GM20431 (cell line): ENCODE measurements at regions not wholly inside any gene's neighbourhood (a gene's known extent, or its start where the extent isn't known, plus 50 kb on each side); places are given as distances from the start of the nearest gene placed in this dataset.

ENCODE experiments used
- in situ Hi-C: fragments of 300-500 bp; cut with MseI, MboI; formaldehyde crosslinking; loops from one replicate; pipeline ENCODE4 v1.15.0; 2020; ENCODE audit warnings: low sequenced_read_pairs; ENCODE audit not compliant: unreplicated experiment

DNA sequence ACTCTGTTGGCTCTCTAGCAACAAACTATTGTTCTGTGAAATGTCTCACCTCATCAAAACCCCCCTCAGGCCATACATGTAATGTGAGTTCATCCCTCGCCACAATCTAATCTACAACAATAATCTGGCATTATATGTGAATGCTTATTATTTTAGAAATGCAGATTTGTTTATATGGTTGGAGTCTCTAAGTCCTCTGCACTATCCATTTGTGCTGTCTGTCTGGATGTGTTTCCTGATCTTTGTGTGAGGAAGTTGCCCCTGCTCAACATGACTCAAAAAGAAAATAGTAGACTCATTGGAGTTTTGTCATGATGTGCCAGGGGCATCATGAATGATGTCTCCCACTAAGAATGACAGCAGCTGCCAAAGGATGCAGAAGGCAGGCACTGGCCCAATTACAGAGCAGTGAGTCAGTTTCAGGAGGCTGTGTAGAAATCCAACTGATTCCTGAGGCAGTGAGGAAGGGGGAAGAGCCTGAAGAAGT lies 161.6 kb upstream of the PDZRN3 start:
- in situ Hi-C loops: no loop called here

DNA sequence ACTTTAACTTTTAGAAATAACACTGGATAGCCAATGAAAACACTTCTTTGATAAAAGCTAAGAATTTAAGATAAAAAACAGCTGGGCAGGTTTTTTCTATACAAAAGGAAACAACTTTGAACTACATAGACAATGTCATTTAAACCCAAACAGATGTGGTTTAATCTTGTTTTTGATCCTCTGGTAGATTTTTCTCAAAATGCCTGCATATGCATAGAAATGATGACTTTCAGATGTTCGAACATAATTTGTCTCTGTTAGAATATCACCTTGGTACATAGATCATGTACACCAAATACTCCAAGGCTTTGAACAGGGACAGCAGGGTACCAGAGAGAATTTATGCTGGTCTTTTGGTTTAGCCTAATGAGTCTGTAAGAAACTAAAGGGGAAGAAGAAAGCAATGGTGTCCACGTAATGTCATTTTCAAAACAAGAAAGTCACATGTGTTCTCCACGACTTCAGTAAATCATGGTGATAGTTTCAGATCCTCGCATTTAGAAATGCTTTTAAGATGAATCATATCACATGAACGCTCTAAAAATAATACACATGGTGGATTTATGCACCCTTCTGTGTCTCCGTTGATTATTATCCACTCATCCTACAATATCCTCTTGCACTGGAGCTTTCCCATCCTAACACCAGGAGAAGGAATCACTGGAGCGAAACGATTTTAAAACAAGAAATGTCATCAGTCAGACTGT lies 160.1 kb upstream of the PDZRN3 start:
- in situ Hi-C loops: no loop called here

DNA sequence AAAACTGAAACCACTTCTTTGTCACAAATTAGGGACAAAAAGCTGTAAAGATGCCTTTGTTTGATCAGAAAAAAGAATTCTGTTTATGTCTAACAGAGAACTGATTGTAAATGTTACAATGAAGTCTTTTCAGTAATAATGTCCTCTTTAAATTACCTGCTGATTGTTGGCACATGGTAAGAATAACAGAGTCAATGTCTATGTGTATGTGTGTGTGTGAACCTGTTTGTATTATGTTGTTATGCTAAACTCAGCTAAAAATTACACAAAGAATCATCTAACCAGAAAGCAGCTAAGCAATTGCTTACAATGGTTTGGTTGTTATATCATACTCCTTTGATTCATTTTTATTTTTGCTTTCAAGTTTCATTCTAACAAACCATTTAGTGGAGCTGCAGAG lies 159.1 kb upstream of the PDZRN3 start:
- in situ Hi-C loops: no loop called here

DNA sequence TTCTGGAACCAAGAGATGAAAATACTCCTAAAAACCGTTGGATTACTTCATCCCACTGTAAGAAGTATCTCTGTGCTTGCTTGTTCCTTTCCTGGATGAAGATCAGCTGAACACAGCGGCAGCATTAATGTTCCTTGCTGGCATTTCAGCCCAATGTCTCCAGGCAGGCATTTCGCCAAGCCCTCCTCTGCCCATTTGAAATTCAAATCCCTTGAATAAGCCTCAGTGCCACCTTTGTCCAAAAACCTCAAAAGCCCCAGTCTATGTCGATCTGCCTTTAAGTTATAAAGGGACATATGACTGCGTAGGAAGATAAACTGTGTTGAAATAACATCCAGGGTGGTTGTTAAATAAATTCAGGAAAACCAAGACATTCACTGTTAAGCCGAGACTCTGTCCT lies 156.8 kb upstream of the PDZRN3 start:
- in situ Hi-C loops: no loop called here

DNA sequence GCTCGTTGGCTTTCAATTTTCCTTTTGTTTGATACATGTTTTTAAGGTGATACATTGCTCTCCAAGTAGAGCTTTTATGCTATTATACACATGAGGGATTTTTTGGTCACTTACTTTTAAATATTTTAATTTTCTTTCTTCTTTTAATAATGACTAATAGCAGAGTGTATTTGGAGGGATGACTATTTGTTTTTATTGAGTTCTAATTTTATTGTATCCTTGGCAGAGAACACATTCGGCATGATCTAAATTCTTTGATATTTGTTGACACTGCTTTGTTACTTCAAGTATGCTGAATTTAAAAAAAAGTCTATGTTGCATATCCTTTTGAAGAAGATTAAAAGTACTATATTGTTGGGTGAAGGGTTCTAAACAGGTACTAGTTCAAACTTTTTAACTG lies 149.9 kb upstream of the PDZRN3 start:
- in situ Hi-C loops: no loop called here

DNA sequence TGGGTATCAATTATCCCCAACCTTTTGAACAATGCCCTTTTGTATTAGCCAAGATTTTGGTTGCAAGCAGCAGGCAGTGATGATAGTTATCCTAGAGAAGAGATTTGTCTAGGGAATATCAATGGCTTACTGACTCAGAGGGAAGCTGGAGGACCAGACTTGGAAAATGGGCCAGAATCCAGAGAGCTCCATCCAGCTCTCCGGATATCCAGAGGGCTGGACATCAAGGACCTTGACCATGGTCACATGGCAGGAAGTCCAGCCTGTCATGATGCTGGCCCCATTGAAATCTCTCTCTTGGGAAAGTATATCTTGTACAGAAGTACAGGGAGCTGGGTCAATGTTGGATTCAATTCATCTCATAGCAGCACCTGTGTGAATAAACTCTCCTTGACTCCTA lies 148.5 kb upstream of the PDZRN3 start:
- in situ Hi-C loops: no loop called here

DNA sequence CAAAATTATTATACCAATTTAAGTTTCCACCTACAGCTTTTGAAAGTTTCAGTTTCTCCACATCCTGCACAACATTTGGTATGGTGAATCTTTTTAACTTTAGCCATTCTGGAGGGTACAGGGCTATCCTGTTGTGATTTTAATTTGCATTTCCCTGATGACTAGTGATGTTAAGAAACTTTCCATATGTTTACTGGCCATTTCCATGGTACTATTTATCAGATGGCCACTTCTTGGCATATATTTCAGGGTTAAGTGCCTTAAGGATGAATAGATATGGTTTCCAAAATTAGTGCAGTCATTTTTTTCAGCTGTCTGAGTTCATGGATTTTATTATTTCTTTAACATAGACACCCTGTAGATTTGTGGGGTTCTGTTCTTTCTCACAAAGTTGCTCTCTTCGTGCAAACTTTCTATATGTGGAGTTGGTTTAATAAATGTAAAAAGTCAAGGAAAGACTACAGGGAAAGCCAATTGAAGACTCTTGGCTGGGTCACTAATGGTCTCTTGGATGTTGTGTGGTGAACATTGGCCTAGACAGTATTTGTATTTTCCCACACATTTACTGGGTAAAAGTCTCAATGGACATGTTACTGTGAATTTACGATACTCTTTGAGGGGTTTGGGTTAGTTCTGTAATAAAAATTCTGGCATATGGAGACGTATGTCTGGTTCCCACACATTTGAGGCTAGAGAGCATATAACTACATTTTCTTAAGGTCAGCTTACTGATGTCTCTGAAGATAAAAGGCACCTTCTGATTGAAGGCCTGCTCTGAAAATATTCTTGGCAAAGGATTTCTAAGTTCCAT lies 147.5 kb upstream of the PDZRN3 start:
- in situ Hi-C loops: no loop called here

DNA sequence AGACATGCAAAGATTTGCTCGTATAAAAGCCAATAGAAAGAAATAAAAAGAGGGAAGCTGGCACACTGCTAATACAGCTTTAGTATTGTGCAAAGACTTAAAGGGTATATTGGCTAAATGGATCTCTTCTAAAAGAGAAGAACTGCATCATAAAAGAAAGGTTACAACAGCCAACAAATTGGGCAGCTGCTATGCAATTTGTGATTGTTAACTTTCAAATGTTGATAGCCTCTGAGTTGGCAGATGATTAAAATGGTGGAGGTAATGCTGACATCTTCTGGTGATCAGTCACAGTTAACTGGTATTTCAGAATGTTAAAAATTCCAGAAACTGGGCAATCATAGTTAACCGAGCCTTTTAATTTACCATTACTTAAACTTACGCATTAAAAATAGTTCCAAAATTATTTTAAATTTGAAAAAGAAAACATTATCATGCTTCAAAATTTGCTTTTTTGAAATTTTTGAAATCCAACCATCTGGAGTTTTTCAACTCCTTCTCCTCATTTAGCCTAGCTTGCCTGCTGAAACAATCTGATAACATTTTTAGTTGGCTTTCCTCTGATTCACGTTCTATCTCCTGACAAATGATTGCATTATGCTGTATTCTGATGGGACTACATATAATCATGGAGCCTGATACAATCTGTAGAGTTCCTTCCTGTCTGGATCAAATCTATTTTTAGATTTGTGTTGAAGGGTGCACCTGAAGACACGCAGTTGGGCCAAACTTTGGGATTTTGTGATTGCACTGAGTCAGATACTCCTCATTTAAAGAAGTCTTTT lies 144.0 kb upstream of the PDZRN3 start:
- in situ Hi-C loops: no loop called here

DNA sequence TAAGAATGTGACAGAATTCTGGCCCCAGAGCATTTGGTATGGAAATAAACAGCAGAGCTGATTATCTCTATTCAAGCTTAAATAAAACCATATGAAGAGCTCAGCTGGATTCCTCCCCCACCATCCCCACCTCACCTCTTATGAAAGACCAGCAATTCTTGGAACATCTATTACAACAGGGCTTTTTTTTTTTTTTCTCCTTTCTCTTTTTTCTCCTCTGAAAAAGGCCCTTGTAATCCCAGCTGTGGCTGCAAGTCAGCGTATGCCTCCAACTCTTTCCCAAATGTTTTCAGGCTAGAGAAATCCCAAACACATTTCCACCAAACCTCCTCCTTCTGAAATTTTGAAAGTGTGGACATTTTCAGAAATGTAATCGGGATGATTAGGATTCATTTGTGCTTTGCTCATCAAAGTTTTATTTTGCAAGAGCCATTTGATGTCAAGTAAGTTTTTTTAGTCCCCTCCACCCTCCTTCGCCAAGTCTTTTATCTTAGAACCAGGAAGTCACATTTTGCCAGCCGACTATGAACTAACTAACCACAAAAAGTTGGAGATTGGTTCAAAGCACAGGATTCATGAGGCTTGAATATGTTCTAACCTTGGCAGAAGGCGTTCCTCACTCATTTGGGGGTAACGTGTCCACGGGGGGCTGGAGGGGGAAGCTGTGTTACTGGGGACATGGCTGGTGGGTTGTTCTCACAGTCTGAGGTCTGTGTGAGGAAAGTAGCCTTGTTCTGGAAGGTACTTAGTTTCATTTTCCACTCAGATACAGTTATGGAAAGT lies 142.0 kb upstream of the PDZRN3 start:
- in situ Hi-C loops: no loop called here

DNA sequence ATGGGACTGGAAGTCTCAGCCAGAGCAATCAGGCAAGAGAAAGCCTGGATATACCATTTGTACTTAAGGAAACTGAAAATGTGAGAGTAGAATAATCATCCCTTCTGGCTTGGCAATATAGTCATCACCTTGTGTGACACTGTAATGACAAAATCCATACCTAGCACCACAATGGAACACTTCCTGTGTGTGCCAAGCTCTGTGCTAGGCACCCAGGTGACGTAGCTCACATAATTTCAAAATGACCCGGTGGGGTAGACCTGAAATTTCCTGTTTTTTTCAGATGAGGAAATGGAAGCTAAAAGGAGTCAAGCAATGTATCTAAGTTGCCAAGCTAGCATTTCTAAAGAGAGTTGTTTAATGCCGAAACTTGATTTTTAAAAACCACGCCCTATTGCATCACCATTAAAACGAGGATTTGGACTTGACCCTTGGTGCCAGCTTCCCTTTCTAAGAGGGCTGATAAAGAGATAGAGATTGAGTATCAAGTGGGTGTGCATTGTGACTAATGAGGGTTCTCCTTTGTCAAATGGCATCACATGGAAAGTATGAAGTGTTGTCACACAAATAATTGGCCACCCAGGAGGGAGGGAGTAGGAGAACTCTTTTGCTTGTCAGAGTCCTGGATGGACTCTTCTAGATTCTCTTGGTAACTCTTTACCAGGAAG lies 141.3 kb upstream of the PDZRN3 start:
- in situ Hi-C loops: no loop called here

DNA sequence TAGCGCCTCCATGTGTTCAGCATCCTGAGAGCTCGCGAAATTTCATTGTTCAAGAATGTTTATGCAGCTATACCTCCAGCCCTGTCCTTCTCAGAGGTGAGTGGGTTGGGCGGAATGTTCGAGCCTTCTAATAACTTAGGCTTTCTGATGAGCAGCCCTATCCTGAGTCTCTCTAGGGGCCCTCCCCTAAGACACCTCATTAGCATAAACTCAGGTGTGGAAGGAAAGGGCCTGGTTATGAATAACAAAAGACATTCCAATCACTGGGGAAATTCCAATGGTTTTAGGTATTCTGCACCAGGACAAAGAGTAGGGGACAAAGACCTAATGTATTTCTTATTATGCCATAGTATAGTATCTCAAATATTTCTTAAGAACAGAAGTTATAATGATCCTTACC lies 138.1 kb upstream of the PDZRN3 start:
- in situ Hi-C loops: no loop called here

DNA sequence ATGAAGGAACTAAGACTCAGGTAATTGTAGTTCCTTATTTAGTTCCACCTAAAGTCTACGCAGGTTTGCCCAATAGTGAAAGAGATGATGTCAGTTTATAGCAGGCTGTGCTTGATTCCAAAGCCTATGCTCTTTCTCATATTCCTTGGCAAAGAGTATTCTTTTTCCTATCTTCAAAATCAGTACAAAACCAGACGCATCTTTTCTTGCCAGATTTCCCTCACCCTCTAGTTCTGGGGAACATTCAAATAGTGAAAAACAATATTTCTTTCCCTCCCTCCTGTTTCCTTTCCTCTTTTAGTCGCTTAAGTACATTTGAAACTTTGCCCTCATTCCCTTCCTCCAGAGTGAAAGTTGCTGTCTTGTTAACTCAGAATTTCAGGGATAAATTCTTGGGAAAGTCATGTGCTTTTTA lies 134.6 kb upstream of the PDZRN3 start:
- in situ Hi-C loops: no loop called here

DNA sequence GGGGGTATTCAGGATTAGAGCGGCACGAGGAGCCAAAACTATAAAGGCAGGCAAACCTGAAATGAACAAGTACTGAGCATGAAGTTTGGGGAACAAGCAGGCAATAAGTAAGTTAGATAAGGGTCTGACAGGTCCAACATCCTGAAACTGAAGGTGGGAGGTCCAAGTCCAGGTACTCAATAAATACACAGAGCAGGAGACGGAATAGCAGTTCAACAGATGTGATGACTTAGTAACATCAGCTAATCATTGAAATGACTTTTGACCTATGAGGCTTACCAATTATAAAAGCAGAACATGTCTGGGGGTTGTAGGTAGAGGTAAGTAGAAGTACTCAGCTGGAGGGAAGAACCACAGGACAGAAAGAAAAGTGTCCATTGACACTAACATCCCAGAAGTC lies 132.8 kb upstream of the PDZRN3 start:
- in situ Hi-C loops: no loop called here

DNA sequence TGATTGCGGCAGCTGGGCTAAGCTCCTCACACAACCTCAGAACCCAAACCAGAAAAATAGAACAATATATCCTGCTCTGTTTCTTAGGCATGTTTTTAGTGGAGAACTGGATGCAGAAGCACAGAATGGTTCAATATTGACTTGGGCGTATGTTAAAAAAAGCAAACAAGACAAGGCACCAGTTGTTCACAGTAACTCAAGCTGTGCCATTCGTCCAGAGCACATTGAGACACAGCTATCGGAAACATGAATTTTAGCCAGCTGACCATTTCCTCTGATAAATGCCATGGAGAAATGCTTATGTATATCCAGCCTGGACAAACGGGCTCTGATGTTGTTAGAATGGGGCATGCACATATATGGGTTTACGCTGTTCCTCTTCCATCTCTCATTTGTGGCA lies 129.2 kb upstream of the PDZRN3 start:
- in situ Hi-C loops: no loop called here

DNA sequence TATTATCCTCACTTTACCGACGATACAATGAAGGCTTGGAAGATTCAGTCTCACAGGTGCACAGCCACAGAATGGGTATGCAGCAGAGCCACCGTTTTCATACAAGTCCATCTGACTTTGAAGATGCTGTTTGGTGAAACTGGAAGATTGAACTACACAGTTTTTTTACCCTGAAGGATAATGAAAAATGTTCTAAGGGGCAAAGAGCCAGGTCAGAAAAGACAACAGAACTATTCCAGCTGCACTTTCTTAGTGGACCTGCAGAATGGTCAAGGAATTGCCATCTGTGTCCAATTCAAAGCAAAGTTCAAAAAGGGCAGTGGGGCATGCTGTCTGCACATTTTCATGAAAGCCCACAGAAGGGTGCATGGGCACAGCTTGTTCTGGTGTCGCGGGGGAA lies 127.6 kb upstream of the PDZRN3 start:
- in situ Hi-C loops: no loop called here

DNA sequence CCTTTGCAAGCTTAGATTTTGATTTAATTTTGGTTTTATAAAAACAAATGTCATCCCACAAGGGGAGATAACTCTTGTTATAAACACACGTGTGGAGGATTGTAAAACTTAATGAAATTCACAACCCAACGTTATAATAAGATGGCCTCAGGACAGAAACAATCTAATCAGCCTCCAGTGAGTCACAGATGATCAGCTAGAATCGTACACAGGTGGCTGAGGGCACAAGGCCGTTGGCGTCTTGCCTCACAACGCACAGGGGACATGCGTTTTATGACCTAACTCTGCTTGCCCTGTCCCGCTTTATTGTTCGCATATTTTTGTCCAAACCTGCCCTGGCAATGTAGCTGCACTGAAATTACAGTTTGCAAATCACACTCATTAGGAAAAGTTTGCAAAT lies 121.9 kb upstream of the PDZRN3 start:
- in situ Hi-C loops: no loop called here

DNA sequence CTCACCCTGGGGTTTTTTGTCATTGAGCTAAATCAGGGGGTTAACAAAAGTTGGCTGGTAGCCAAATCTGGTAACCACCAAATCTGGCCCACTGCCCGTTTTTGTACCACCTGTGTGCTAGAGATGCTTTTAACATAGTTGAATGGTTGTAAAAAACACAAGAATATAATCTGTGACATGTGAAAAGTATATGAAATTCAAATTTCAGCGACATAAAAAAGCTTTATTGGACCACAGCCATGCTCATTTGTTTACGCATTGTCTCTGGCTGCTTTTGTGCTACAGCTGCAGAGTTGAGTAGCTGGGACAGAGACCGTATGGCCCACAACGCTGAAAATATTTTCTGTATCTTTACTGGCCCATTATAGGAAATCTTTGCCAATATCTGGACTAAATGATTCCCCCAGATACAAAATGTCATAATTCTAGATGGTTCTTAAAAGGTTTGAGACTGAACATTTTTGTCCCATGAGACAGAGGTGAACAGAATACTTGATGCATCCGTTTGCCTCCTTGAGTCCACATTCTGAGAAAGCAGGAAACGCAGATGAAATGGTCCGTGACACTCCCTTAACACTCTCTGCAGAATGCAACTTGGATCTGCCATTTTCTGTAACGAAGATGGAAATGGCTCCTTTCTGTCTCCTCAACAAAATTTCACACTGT lies 120.9 kb upstream of the PDZRN3 start:
- in situ Hi-C loops: no loop called here

DNA sequence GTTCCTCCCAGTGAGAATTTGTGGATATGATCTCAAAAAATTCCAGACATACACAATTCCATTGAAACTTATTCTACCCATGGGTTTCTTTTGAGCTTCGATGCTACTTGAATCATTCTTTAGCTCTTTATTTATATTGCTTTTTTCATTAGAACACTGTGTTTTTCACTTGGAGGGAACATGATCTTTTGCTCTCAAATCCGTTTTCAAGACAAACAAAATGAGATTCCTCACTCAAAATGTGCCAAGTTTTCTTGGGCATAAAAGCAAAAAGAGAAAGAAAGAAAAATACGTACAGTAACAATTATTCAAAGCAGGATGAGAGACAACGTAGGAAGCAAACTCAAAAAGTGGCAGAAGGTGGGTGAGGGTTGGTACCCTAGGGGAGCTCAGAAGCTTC lies 118.8 kb upstream of the PDZRN3 start:
- in situ Hi-C loops: no loop called here

DNA sequence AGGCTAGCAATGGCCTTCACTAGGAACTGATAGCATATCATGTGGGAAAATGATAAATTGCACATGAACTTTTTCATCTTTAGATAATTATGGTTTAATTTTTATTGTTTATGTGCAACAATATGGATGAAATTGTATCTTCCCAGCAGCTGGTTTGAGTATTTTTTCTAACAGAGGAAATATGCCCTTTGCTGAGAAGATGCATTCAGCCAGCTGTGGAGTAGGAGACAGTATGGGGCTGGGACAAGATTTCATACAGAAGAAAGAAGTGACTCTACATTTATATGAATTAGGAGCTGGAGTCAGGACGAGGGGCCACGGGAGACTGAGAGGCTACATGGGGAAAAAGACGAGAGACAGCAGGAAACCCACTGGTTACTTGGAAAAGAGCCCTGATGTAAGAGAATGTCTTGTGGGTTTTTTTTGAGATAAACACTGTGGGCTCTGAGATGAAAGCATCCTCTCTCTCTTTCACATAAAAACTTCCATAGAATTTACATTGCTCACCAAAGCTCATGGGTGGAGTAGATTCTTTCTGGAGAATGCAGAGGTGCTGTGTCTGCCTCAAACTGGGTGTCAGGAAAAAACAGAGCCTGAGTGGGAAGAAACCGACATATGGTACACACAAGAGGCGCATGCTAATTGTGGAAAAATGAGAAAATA lies 115.2 kb upstream of the PDZRN3 start:
- in situ Hi-C loops: no loop called here
